Cerebellar nuclear complex (tissue), 1 donor: ENCODE measurements at regions not wholly inside any gene's neighbourhood (a gene's known extent, or its start where the extent isn't known, plus 50 kb on each side); places are given as distances from the start of the nearest gene placed in this dataset.

ENCODE experiments used
- DNase-seq, 2 experiments: peaks; one replicate each; lab custom pipeline; 2025; lab: John Stamatoyannopoulos, UW

- DNase-seq, result no peak
Measured at GRCh38 chr15:29917600-29918597, 95.6 kb upstream of the TJP1 start.

GRCh38 chr15:29914511-29914926 lies 92.3 kb upstream of the TJP1 start:
- no peak for DNase-seq

- DNase-seq, result no peak
Measured at GRCh38 chr15:29913528-29914135, 91.4 kb upstream of the TJP1 start.

- DNase-seq, result no peak
Measured at GRCh38 chr15:29911705-29912104, 89.4 kb upstream of the TJP1 start.

GRCh38 chr15:29910068-29910467 lies 87.8 kb upstream of the TJP1 start:
- DNase-seq, result no peak

- no peak for DNase-seq
Measured at GRCh38 chr15:29904757-29905417, 82.6 kb upstream of the TJP1 start.

GRCh38 chr15:29903785-29904464 lies 81.7 kb upstream of the TJP1 start:
- no peak for DNase-seq

GRCh38 chr15:29903028-29903427 lies 80.8 kb upstream of the TJP1 start:
- no peak for DNase-seq

GRCh38 chr15:29900237-29901189 lies 78.2 kb upstream of the TJP1 start:
- no peak for DNase-seq

GRCh38 chr15:29896062-29896461 lies 73.8 kb upstream of the TJP1 start:
- DNase-seq, result no peak

- no peak for DNase-seq
Measured at GRCh38 chr15:29891096-29891457, 68.8 kb upstream of the TJP1 start.

GRCh38 chr15:29890336-29891095 lies 68.2 kb upstream of the TJP1 start:
- no peak for DNase-seq

GRCh38 chr15:29889542-29890329 lies 67.5 kb upstream of the TJP1 start:
- DNase-seq, result no peak

- no peak for DNase-seq
Measured at GRCh38 chr15:29888646-29889045, 66.4 kb upstream of the TJP1 start.

- no peak for DNase-seq
Measured at GRCh38 chr15:29887721-29888120, 65.5 kb upstream of the TJP1 start.

GRCh38 chr15:29885183-29885582 lies 62.9 kb upstream of the TJP1 start:
- DNase-seq, result no peak

GRCh38 chr15:29883126-29883525 lies 60.9 kb upstream of the TJP1 start:
- DNase-seq, result no peak

GRCh38 chr15:29880886-29881285 lies 58.6 kb upstream of the TJP1 start:
- DNase-seq, result no peak

GRCh38 chr15:29880341-29880740 lies 58.1 kb upstream of the TJP1 start:
- DNase-seq, result no peak
